ENCODE measurements at regions not wholly inside any gene's neighbourhood (a gene's known extent, or its start where the extent isn't known, plus 50 kb on each side); places are given as distances from the start of the nearest gene placed in this dataset.

DNA sequence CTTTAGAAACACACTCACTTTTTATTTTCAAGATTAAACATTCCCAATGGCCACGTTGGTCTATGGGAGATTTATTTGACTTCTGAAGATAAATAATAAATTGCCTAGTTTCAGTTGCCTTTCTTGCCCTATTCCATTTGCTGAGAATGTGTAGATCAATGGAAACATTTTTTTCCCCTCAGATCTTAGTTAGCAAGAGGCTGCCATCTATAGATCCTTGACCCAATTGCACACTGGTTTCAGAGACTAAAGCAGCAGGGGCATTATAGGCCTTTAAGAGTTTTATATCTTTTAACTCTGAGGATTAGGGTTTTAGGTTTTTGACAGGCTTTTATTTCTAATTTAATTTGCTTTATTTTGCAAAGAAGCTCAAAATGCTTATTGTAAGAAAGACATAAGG, 163.2 kb upstream of the GPR26 start:
- DNase-seq (ENCODE audit: low read depth) = no peak
- H3K4me3 ChIP-seq (ENCODE audit: low read depth, low read length) = no peak overlapping the region
- TF ChIP-seq CTCF (conservative IDR thresholded peaks at IDR 0.05; ENCODE audit: low read depth, low read length) = no peak

DNA sequence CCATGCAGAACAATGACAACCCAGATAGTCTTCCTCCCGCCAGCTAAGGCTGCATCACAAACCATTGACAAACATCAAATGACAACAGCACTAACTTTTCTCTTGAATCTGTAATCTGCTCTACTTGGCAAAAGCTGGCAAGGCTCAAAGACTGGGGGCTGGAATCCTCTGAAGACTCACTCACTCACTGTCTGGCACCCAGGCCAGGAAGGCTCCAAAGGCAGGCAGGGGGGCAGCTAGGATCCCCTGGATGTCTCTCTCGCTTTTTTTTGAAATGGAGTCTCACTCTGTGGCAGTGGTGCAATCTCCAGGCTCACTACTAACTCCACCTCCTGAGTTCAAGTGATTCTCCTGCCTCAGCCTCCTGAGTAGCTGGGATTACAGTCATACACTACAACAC, 159.7 kb upstream of the GPR26 start:
- TF ChIP-seq CTCF (conservative IDR thresholded peaks at IDR 0.05; ENCODE audit: low read depth, low read length) = no peak
- no peak overlapping the region for H3K4me3 ChIP-seq (ENCODE audit: low read depth, low read length)
- no peak for DNase-seq (ENCODE audit: low read depth)

GRCh38 chr10:123507298-123507697, 158.9 kb upstream of the GPR26 start:
- TF ChIP-seq CTCF (conservative IDR thresholded peaks at IDR 0.05; ENCODE audit: low read depth, low read length) = no peak
- H3K4me3 ChIP-seq (ENCODE audit: low read depth, low read length) = no peak overlapping the region
- no peak for DNase-seq (ENCODE audit: low read depth)

DNA sequence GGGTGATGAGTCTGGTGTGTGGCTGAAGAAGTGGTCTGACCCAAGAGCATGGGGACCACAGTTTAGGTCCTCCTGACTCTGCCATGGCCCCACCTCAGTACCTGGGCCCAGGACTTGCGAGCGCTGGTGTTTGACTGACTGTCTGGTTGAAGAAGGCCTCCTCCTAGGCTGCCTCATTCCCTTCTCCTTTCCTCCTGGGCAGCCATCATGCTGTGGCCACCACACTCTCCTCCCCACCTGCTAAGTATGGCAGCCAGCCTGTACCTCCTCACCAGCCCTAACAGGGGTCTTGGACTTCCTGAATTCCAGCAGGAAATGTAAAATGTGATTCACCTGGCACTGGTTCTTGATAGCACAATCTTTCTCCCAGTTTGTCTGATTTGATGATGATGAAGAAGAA, 156.8 kb upstream of the GPR26 start:
- no peak for DNase-seq (ENCODE audit: low read depth)
- no peak overlapping the region for H3K4me3 ChIP-seq (ENCODE audit: low read depth, low read length)
- no peak for TF ChIP-seq CTCF (conservative IDR thresholded peaks at IDR 0.05; ENCODE audit: low read depth, low read length)

DNA sequence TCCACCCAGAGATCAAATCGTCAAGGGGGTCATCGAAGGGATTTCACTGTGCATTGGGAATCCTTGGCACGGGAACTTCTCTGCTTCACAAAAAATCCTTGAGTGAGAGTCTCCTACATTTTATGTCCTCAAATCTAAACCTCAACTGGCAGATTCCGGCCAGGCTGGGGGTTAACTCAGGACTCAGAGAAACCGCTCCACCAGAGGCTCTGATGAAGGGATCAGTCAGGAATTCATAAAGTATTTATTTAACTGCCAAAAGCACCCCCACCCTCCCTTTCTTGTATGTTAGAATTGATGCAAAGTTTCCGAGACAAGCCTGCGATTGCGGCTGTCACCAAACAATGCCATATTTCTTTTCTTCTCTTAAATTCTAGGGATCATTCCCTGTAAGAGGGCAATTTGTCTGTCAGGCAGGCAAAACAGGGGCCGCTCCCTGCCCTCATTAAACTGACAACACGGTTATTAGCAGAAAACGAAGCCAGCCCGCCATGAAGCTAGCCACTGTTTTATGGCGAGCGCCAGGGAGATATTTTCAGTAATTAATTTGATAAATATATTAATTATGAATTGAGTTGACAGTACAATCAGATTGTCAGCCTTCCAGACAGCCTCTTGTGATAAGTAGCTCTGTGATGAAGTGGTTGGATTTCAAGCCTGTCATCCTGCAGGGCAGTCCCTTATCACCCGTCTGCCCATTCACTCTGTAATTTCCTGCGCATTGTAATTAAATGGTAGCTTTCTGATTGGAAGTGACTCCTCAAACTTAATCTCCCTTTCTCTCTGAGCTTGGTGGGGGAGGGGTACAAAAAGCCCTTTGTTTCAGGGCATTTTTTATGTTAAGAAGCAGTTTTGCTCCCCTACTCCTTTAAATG, 153.0 kb upstream of the GPR26 start:
- no peak for DNase-seq (ENCODE audit: low read depth)
- no peak overlapping the region for H3K4me3 ChIP-seq (ENCODE audit: low read depth, low read length)
- no peak for TF ChIP-seq CTCF (conservative IDR thresholded peaks at IDR 0.05; ENCODE audit: low read depth, low read length)

GRCh38 chr10:123513870-123514269, 152.3 kb upstream of the GPR26 start:
- H3K4me3 ChIP-seq (ENCODE audit: low read depth, low read length) = no peak overlapping the region
- DNase-seq (ENCODE audit: low read depth) = no peak
- no peak for TF ChIP-seq CTCF (conservative IDR thresholded peaks at IDR 0.05; ENCODE audit: low read depth, low read length)

GRCh38 chr10:123514996-123515395, 151.2 kb upstream of the GPR26 start:
- no peak for TF ChIP-seq CTCF (conservative IDR thresholded peaks at IDR 0.05; ENCODE audit: low read depth, low read length)
- no peak for DNase-seq (ENCODE audit: low read depth)
- no peak overlapping the region for H3K4me3 ChIP-seq (ENCODE audit: low read depth, low read length)
